ENCODE measurements at regions not wholly inside any gene's neighbourhood (a gene's known extent, or its start where the extent isn't known, plus 50 kb on each side); places are given as distances from the start of the nearest gene placed in this dataset.

GRCh38 chr6:132101535-132101934, 150.4 kb upstream of the CCN2 start:
- intact Hi-C loops (cut with DNase I) = no loop called here
- Histone ChIP-seq H3K36me3 (no peaks in the 10 kb centered on the region), H3K27ac (peak overlapping the region in 1 of 2 donors; percentile 58), H3K4me3 (no peak overlapping the region), H3K4me1 (peaks cover 0 to 30% of the 10 kb centered on the region in 2 donors), H3K27me3 (no peaks in the 10 kb centered on the region), H3K9me3 (no peaks in the 10 kb centered on the region)
- no peak for TF ChIP-seq CTCF (IDR thresholded peaks at IDR 0.05)
- no peak for DNase-seq (ENCODE audit: low spot score in 2 of 2)

GRCh38 chr6:132100388-132100990, 149.3 kb upstream of the CCN2 start:
- Histone ChIP-seq H3K4me3 (no peak overlapping the region), H3K9me3 (no peaks in the 10 kb centered on the region), H3K27ac (peak overlapping the region; percentile 39 to 58), H3K27me3 (no peaks in the 10 kb centered on the region), H3K36me3 (no peaks in the 10 kb centered on the region), H3K4me1 (peaks cover 0 to 30% of the 10 kb centered on the region in 2 donors)
- intact Hi-C loops (cut with DNase I) = no loop called here
- no peak for DNase-seq (ENCODE audit: low spot score in 2 of 2)
- no peak for TF ChIP-seq CTCF (IDR thresholded peaks at IDR 0.05)

GRCh38 chr6:132096996-132097395, 145.8 kb upstream of the CCN2 start:
- Histone ChIP-seq H3K36me3 (no peaks in the 10 kb centered on the region), H3K4me1 (peaks cover 0 to 27% of the 10 kb centered on the region in 2 donors), H3K9me3 (no peaks in the 10 kb centered on the region), H3K27me3 (no peaks in the 10 kb centered on the region), H3K4me3 (no peak overlapping the region), H3K27ac (no peak overlapping the region)
- intact Hi-C loops (cut with DNase I) = no loop called here
- TF ChIP-seq CTCF (IDR thresholded peaks at IDR 0.05) = no peak
- DNase-seq (ENCODE audit: low spot score in 2 of 2) = no peak

- DNase-seq (ENCODE audit: low spot score in 2 of 2) = no peak
- H3K4me3 ChIP-seq = no peak overlapping the region
- no peaks in the 10 kb centered on the region for H3K36me3 ChIP-seq
- peaks cover 0 to 21% of the 10 kb centered on the region in 2 donors for H3K4me1 ChIP-seq
- H3K9me3 ChIP-seq = no peaks in the 10 kb centered on the region
- intact Hi-C loops (cut with DNase I) = no loop called here
- TF ChIP-seq CTCF (IDR thresholded peaks at IDR 0.05) = no peak
- no peak overlapping the region for H3K27ac ChIP-seq
- H3K27me3 ChIP-seq = no peaks in the 10 kb centered on the region
These were observed 145.1 kb upstream of the CCN2 start for GRCh38 chr6:132096245-132096644.

- no peak for TF ChIP-seq CTCF (IDR thresholded peaks at IDR 0.05)
- H3K36me3 ChIP-seq = no peaks in the 10 kb centered on the region
- H3K4me1 ChIP-seq = peaks cover 3 to 18% of the 10 kb centered on the region in 2 donors
- no peaks in the 10 kb centered on the region for H3K27me3 ChIP-seq
- intact Hi-C loops (cut with DNase I) = no loop called here
- H3K9me3 ChIP-seq = no peaks in the 10 kb centered on the region
- no peak overlapping the region for H3K27ac ChIP-seq
- DNase-seq (ENCODE audit: low spot score in 2 of 2) = no peak
- no peak overlapping the region for H3K4me3 ChIP-seq
These were observed 138.0 kb upstream of the CCN2 start for GRCh38 chr6:132089173-132089572.

GRCh38 chr6:132088150-132088549, 137.0 kb upstream of the CCN2 start:
- intact Hi-C loops (cut with DNase I) = no loop called here
- peaks cover 6 to 23% of the 10 kb centered on the region in 2 donors for H3K4me1 ChIP-seq
- H3K4me3 ChIP-seq = no peak overlapping the region
- DNase-seq (ENCODE audit: low spot score in 2 of 2) = no peak
- no peak for TF ChIP-seq CTCF (IDR thresholded peaks at IDR 0.05)
- H3K9me3 ChIP-seq = no peaks in the 10 kb centered on the region
- peak overlapping the region in 1 of 2 donors; percentile 6 for H3K27ac ChIP-seq
- no peaks in the 10 kb centered on the region for H3K36me3 ChIP-seq
- H3K27me3 ChIP-seq = no peaks in the 10 kb centered on the region

All from ascending aorta (tissue), 2 donors.